ENCODE measurements at regions not wholly inside any gene's neighbourhood (a gene's known extent, or its start where the extent isn't known, plus 50 kb on each side); places are given as distances from the start of the nearest gene placed in this dataset.

GRCh38 chr5:26518065-26518464, 520.3 kb downstream of the CDH9 start:
- TF ChIP-seq CTCF (IDR thresholded peaks at IDR 0.05): no peak
- no peak for TF ChIP-seq POLR2A (IDR thresholded peaks at IDR 0.05)
